ENCODE measurements at regions not wholly inside any gene's neighbourhood (a gene's known extent, or its start where the extent isn't known, plus 50 kb on each side); places are given as distances from the start of the nearest gene placed in this dataset.

GRCh38 chr5:165187815-165188214, 1682.4 kb downstream of the MAT2B start:
- DNase-seq = no peak
- no peaks in the 10 kb centered on the region for H3K27me3 ChIP-seq (replicated peaks in 1 of 7)
- no peaks in the 10 kb centered on the region for H3K36me3 ChIP-seq
- peaks cover 0 to 22% (median 15%) of the 10 kb centered on the region in 8 donors for H3K9me3 ChIP-seq
- intact Hi-C loops (cut with DNase I; ENCODE audit: low total_unique reads) = no loop called here
- no peak overlapping the region for H3K4me3 ChIP-seq
- H3K27ac ChIP-seq = peak overlapping the region in 1 of 8 donors; percentile 31
- TF ChIP-seq POLR2AphosphoS5 (IDR thresholded peaks at IDR 0.05) (no peak), POLR2A (IDR thresholded peaks at IDR 0.05) (no peak), CTCF (IDR thresholded peaks at IDR 0.05 in 8 of 11, conservative IDR thresholded peaks at IDR 0.05 in 3 of 11) (no peak)
- peaks cover 0 to 3% (median 0%) of the 10 kb centered on the region in 6 donors for H3K4me1 ChIP-seq

- DNase-seq = no peak
- H3K9me3 ChIP-seq = peaks cover 0 to 20% (median 12%) of the 10 kb centered on the region in 8 donors
- H3K4me3 ChIP-seq = no peak overlapping the region
- 20 to 32% (median 24%) methylated on average over 1 of the region's 1 CpG for WGBS, 5 donors
- TF ChIP-seq CTCF (IDR thresholded peaks at IDR 0.05 in 8 of 11, conservative IDR thresholded peaks at IDR 0.05 in 3 of 11) (no peak), POLR2AphosphoS5 (IDR thresholded peaks at IDR 0.05) (no peak), POLR2A (IDR thresholded peaks at IDR 0.05) (no peak)
- no peaks in the 10 kb centered on the region for H3K27me3 ChIP-seq (replicated peaks in 1 of 7)
- H3K27ac ChIP-seq = peak overlapping the region in 3 of 8 donors; percentile 3 to 52 (median 31)
- H3K4me1 ChIP-seq = peaks cover 0 to 3% (median 0%) of the 10 kb centered on the region in 6 donors
- intact Hi-C loops (cut with DNase I; ENCODE audit: low total_unique reads) = no loop called here
- no peaks in the 10 kb centered on the region for H3K36me3 ChIP-seq
These were observed 1683.2 kb downstream of the MAT2B start for GRCh38 chr5:165188556-165189175.

GRCh38 chr5:165196961-165197360, 1691.5 kb downstream of the MAT2B start:
- WGBS, 5 donors = 84 to 87% (median 87%) methylated on average over 3 of the region's 3 CpGs
- H3K27me3 ChIP-seq (replicated peaks in 1 of 7) = no peaks in the 10 kb centered on the region
- DNase-seq = no peak
- H3K27ac ChIP-seq = no peak overlapping the region
- no peaks in the 10 kb centered on the region for H3K36me3 ChIP-seq
- H3K4me1 ChIP-seq = no peaks in the 10 kb centered on the region
- no peak for TF ChIP-seq POLR2AphosphoS5 (IDR thresholded peaks at IDR 0.05)
- TF ChIP-seq POLR2A (IDR thresholded peaks at IDR 0.05) = no peak
- no peak for TF ChIP-seq CTCF (IDR thresholded peaks at IDR 0.05 in 8 of 11, conservative IDR thresholded peaks at IDR 0.05 in 3 of 11)
- intact Hi-C loops (cut with DNase I; ENCODE audit: low total_unique reads) = no loop called here
- no peak overlapping the region for H3K4me3 ChIP-seq
- H3K9me3 ChIP-seq = peaks cover 0 to 12% (median 0%) of the 10 kb centered on the region in 8 donors

- TF ChIP-seq POLR2AphosphoS5 (IDR thresholded peaks at IDR 0.05) (no peak), POLR2A (IDR thresholded peaks at IDR 0.05) (no peak), CTCF (IDR thresholded peaks at IDR 0.05 in 8 of 11, conservative IDR thresholded peaks at IDR 0.05 in 3 of 11) (no peak)
- Histone ChIP-seq H3K4me1 (no peaks in the 10 kb centered on the region), H3K27me3 (replicated peaks in 1 of 7) (no peaks in the 10 kb centered on the region), H3K27ac (no peak overlapping the region), H3K4me3 (no peak overlapping the region), H3K9me3 (peaks cover 0 to 12% (median 0%) of the 10 kb centered on the region in 8 donors), H3K36me3 (no peaks in the 10 kb centered on the region)
- WGBS, 5 donors = 69 to 87% (median 73%) methylated on average over 3 of the region's 3 CpGs
- intact Hi-C loops (cut with DNase I; ENCODE audit: low total_unique reads) = no loop called here
- DNase-seq = no peak
These were observed 1696.0 kb downstream of the MAT2B start for GRCh38 chr5:165201369-165201768.
